HG03521 (cell line): ENCODE measurements at regions not wholly inside any gene's neighbourhood (a gene's known extent, or its start where the extent isn't known, plus 50 kb on each side); places are given as distances from the start of the nearest gene placed in this dataset.

Source experiments
- ATAC-seq: cut with Tn5 transposase; IDR thresholded peaks from one replicate; pipeline ENCODE4 v1.9.1; 2021; ENCODE audit warnings: mild to moderate bottlenecking, moderate library complexity; ENCODE audit not compliant: unreplicated experiment

- no peak for ATAC-seq
These were observed 635.6 kb downstream of the TRAM1L1 start for GRCh38 chr4:116449764-116450163.

- no peak for ATAC-seq
These were observed 641.3 kb downstream of the TRAM1L1 start for GRCh38 chr4:116444117-116444516.

GRCh38 chr4:116438981-116439729 lies 646.2 kb downstream of the TRAM1L1 start:
- no peak for ATAC-seq

- ATAC-seq = no peak
These were observed 647.0 kb downstream of the TRAM1L1 start for GRCh38 chr4:116438417-116438816.

- ATAC-seq = no peak
These were observed 657.7 kb downstream of the TRAM1L1 start for GRCh38 chr4:116427666-116428065.

- ATAC-seq = no peak
These were observed 672.2 kb downstream of the TRAM1L1 start for GRCh38 chr4:116413222-116413621.

GRCh38 chr4:116401293-116401692 lies 684.1 kb downstream of the TRAM1L1 start:
- ATAC-seq = no peak

- no peak for ATAC-seq
These were observed 684.9 kb downstream of the TRAM1L1 start for GRCh38 chr4:116400480-116400879.

- ATAC-seq = no peak
These were observed 687.7 kb downstream of the TRAM1L1 start for GRCh38 chr4:116397714-116398113.

GRCh38 chr4:116397291-116397690 lies 688.1 kb downstream of the TRAM1L1 start:
- no peak for ATAC-seq

- no peak for ATAC-seq
These were observed 690.0 kb downstream of the TRAM1L1 start for GRCh38 chr4:116395408-116395807.

GRCh38 chr4:116391020-116391419 lies 694.4 kb downstream of the TRAM1L1 start:
- ATAC-seq = no peak

- no peak for ATAC-seq
These were observed 696.2 kb downstream of the TRAM1L1 start for GRCh38 chr4:116389139-116389538.

GRCh38 chr4:116387937-116388474 lies 697.4 kb downstream of the TRAM1L1 start:
- ATAC-seq = no peak

GRCh38 chr4:116386856-116387255 lies 698.5 kb downstream of the TRAM1L1 start:
- no peak for ATAC-seq

GRCh38 chr4:116385583-116385982 lies 699.8 kb downstream of the TRAM1L1 start:
- no peak for ATAC-seq

GRCh38 chr4:116374815-116375214 lies 710.6 kb downstream of the TRAM1L1 start:
- no peak for ATAC-seq

- no peak for ATAC-seq
These were observed 722.8 kb downstream of the TRAM1L1 start for GRCh38 chr4:116362583-116362982.

GRCh38 chr4:116361790-116362189 lies 723.6 kb downstream of the TRAM1L1 start:
- ATAC-seq = no peak

GRCh38 chr4:116358633-116359222 lies 726.6 kb downstream of the TRAM1L1 start:
- ATAC-seq = peak; percentile 89

GRCh38 chr4:116357758-116358157 lies 727.6 kb downstream of the TRAM1L1 start:
- no peak for ATAC-seq

GRCh38 chr4:116346750-116347149 lies 738.6 kb downstream of the TRAM1L1 start:
- ATAC-seq = no peak
